Nephron (organoid): ENCODE measurements at regions not wholly inside any gene's neighbourhood (a gene's known extent, or its start where the extent isn't known, plus 50 kb on each side); places are given as distances from the start of the nearest gene placed in this dataset.
A peak's percentile ranks its signal among the peaks of the same experiment; 100 is the strongest.
"Not testable (repeated sequence)": the region's sequence is repeated elsewhere in the genome, so short reads cannot be mapped to it uniquely, and the experiment has no call there.

Experiments used
- H3K27ac Mint-ChIP-seq, 3 experiments: 2 replicates each; pipeline ENCODE4 v1.8.0; 2020; ENCODE audit warnings: mixed read lengths in 3 of 3, mild to moderate bottlenecking in 2 of 3, moderate library complexity in 1 of 3
- H3K27me3 Mint-ChIP-seq: 2 replicates; pipeline ENCODE4 v1.8.0; 2021; ENCODE audit warnings: low read depth, mild to moderate bottlenecking, moderate library complexity, mixed read lengths
- H3K36me3 Mint-ChIP-seq: 2 replicates; pipeline ENCODE4 v1.8.0; 2020; ENCODE audit warnings: low read depth, mixed read lengths
- H3K4me1 Mint-ChIP-seq: 2 replicates; pipeline ENCODE4 v1.8.0; 2020; ENCODE audit warnings: mixed read lengths
- H3K4me3 Mint-ChIP-seq, 3 experiments: 2 replicates each; pipeline ENCODE4 v1.8.0; 2020; ENCODE audit warnings: mild to moderate bottlenecking in 3 of 3, mixed read lengths in 3 of 3, moderate library complexity in 2 of 3
- H3K9me3 Mint-ChIP-seq: 2 replicates; pipeline ENCODE4 v1.8.0; 2020; ENCODE audit warnings: mixed read lengths
- TF ChIP-seq, protein P1 (sequence below), 3 experiments: fragments of 200-600 bp; sonication (generic); IDR thresholded peaks; one replicate each; pipeline ENCODE4 v1.5.0; 2021; ENCODE audit warnings: antibody characterized with exemption in 3 of 3; ENCODE audit not compliant: unreplicated experiment in 3 of 3

DNA sequence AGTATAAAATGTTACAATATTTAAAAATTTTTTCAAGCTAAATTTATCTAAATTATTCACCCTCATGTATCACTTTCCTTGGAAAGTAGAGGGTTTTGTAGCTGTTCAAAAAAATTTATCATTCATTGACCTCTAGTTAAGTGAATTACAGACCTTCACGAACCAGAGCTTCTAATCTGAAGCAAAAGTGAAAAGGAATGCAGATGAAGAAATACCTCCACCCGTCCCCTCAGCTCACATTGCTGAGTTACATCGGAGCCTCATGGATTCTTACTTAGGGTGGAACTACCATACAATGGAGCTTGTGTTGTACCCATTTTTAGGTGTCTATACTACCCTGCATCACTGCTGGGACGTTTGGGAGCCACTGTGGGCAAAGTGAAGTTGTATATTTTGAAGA, 146.2 kb upstream of the NEDD9 start:
- Mint-ChIP-seq H3K27ac (no peak overlapping the region), H3K9me3 (peaks cover 11% of the 10 kb centered on the region), H3K4me3 (no peak overlapping the region), H3K27me3 (no peaks in the 10 kb centered on the region), H3K4me1 (peaks cover 5% of the 10 kb centered on the region), H3K36me3 (no peaks in the 10 kb centered on the region)
- TF ChIP-seq, protein P1, sequence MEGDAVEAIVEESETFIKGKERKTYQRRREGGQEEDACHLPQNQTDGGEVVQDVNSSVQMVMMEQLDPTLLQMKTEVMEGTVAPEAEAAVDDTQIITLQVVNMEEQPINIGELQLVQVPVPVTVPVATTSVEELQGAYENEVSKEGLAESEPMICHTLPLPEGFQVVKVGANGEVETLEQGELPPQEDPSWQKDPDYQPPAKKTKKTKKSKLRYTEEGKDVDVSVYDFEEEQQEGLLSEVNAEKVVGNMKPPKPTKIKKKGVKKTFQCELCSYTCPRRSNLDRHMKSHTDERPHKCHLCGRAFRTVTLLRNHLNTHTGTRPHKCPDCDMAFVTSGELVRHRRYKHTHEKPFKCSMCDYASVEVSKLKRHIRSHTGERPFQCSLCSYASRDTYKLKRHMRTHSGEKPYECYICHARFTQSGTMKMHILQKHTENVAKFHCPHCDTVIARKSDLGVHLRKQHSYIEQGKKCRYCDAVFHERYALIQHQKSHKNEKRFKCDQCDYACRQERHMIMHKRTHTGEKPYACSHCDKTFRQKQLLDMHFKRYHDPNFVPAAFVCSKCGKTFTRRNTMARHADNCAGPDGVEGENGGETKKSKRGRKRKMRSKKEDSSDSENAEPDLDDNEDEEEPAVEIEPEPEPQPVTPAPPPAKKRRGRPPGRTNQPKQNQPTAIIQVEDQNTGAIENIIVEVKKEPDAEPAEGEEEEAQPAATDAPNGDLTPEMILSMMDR (IDR thresholded peaks at IDR 0.05; ENCODE audit: unreplicated experiment in 3 of 3): no peak

DNA sequence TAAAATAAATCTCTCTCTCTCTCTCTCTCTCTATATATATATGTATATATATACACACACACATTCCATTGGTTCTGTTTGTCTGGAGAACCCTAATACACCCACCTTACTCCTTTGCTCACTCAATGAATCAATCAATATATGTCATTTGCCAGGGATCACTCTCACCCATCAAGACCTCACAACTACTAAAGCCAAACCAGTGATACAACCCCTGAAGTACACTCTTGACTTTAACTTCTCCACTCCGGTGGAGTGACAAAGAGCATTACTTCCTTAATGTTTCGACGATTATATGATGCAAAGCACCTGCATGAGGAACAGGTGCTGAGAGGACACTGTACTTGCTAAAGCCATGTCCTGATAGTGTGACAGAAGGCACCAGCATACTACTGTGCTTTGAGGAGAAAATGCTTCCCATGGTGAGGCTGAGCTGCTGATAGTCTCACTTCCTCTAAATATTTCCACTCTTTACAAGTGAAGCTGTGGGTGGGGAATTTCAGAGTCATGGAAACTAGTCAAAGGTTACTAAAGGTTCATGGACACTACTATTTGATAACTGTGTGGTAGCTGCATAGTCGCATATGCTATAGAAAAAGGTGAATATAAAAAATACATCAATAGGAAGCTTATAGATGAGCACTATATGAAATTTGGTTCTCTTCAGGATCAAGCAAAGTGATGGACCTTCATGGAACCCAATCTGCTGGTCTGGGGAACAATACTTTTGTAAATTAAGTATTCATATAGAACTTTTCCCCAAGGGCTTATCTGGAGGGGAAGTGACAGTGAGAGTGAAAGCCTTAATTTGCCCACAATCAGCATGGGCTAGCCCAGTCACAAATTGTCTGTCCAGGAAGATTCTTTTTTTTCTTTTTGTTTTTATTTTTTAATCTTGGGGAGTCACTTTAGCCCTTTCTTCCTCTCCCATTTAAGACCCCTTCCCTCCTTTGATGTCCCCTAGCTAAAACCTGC, 141.9 kb upstream of the NEDD9 start:
- Mint-ChIP-seq H3K4me3 (no peak overlapping the region), H3K4me1 (peaks cover 12% of the 10 kb centered on the region), H3K27ac (no peak overlapping the region), H3K27me3 (no peaks in the 10 kb centered on the region), H3K36me3 (no peaks in the 10 kb centered on the region), H3K9me3 (peaks cover 19% of the 10 kb centered on the region)
- TF ChIP-seq, protein P1 (IDR thresholded peaks at IDR 0.05; ENCODE audit: unreplicated experiment in 3 of 3): no peak

DNA sequence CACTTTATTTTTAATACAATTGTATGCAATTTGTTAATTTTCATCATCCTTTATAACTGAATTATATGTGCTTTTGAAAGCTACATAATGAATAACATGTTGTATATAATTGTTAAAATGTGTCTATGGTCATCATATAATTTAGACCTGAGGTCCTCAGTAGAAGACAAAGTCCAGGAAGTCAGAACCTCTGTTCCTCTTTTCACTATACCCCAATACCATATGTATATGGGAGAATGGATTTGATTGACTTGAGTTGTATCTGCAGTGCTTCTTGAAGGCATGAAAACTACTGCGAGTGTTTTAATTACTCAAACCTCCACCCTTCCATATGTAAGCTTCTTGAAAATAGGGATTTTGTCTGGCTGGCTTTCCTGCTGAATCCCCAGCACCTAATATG, 140.7 kb upstream of the NEDD9 start:
- TF ChIP-seq, protein P1 (IDR thresholded peaks at IDR 0.05; ENCODE audit: unreplicated experiment in 3 of 3): no peak
- peaks cover 19% of the 10 kb centered on the region for H3K9me3 Mint-ChIP-seq
- no peak overlapping the region for H3K4me3 Mint-ChIP-seq
- H3K4me1 Mint-ChIP-seq: peaks cover 12% of the 10 kb centered on the region
- no peaks in the 10 kb centered on the region for H3K27me3 Mint-ChIP-seq
- no peaks in the 10 kb centered on the region for H3K36me3 Mint-ChIP-seq
- H3K27ac Mint-ChIP-seq: no peak overlapping the region

DNA sequence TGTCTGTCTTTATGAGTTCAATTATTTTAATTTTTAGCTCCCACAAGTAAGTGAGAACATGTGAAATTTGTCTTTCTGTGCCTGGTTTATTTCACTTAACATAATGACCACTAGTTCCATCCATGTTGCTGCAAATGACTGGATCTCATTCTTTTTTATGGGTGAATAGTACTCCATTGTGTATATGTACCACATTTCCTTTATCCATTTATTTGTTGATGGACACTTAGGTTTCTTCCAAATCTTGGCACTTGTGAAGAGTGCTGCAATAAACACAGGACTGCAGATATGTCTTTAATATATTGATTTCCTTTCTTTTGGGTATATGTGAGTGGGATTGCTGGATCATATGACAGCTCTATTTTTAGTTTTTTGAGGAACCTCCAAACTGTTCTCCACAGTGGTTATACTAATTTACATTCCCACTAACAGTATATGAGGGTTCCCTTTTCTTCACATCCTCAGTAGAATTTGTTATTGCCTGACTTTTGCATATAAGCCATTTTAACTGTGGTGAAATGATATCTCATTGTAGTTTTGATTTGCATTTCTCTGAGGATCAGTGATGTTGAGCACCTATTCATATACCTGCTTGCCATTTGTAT, 139.8 kb upstream of the NEDD9 start:
- H3K27me3 Mint-ChIP-seq, H3K4me3 Mint-ChIP-seq, H3K27ac Mint-ChIP-seq, H3K36me3 Mint-ChIP-seq: not testable (repeated sequence)
- Mint-ChIP-seq H3K9me3 (peaks cover 16% of the 10 kb centered on the region), H3K4me1 (peaks cover 19% of the 10 kb centered on the region)

DNA sequence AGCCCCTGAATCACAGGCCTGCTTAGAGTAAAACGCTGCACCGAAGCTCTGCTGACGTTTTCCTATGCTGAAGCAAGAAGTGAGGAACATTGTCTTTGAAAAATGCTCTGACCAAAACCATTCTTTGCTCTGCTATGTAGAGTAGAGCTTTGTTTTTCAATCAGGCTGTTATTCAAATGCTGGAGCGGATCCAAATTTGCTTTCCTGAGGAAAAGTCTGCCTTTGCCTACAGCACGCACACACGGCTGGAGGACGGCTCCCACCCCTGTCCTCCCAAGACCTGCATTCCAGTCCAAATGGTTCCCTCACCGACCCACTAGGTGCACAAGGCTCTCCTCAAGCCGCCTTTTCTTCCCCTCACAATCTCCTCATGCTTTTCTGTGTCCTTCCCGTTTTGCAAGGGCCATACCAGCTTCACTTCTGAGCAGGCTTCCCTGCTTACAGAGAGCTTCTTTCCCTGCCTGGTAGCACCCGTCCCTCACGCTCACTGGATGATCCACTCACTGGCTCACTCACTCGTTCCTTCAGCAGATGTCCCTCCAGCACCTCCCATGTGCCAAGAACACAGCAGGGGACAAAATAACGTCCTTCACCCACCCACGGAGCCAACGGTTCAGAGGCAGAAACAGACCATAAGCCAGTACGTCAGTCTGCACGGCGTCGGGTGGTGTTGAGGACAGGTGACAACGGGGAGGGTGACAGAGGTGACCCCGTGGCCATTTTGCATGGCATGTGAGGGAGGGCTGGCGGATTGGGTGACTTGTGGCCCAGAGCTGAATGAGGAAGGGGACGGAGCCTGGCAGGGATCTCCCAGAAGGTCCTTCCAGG, 137.9 kb upstream of the NEDD9 start:
- H3K27me3 Mint-ChIP-seq: no peaks in the 10 kb centered on the region
- no peak overlapping the region for H3K4me3 Mint-ChIP-seq
- TF ChIP-seq, protein P1 (IDR thresholded peaks at IDR 0.05; ENCODE audit: unreplicated experiment in 3 of 3): no peak
- H3K36me3 Mint-ChIP-seq: no peaks in the 10 kb centered on the region
- H3K27ac Mint-ChIP-seq: peak overlapping the region; percentile 68 to 78 (median 77)
- H3K9me3 Mint-ChIP-seq: peaks cover 11% of the 10 kb centered on the region
- peaks cover 27% of the 10 kb centered on the region for H3K4me1 Mint-ChIP-seq

DNA sequence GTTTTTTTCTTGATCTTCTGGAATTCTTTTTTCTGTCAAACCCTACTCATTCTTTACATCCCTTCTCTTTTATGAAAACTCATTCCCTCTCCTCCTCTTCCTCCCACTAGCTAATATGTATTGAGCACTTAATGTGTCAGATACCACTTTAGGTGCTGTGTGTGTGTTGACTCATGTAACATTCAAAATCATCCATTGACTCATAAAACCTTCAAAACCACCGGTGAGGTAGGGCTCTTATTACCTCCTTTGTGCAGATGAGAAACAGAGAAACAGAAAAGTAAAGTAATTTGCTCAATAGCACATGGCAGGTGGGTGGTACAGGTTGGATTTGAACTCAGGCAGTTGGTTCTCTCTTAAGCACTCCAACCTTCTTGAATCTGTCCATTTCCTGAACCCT, 136.3 kb upstream of the NEDD9 start:
- H3K9me3 Mint-ChIP-seq: peaks cover 8% of the 10 kb centered on the region
- TF ChIP-seq, protein P1 (IDR thresholded peaks at IDR 0.05; ENCODE audit: unreplicated experiment in 3 of 3): no peak
- peak overlapping the region; percentile 8 to 98 (median 14) for H3K27ac Mint-ChIP-seq
- peaks cover 30% of the 10 kb centered on the region for H3K4me1 Mint-ChIP-seq
- H3K36me3 Mint-ChIP-seq: no peaks in the 10 kb centered on the region
- no peaks in the 10 kb centered on the region for H3K27me3 Mint-ChIP-seq
- H3K4me3 Mint-ChIP-seq: no peak overlapping the region
